Sigmoid colon (tissue), 4 donors: ENCODE measurements at regions not wholly inside any gene's neighbourhood (a gene's known extent, or its start where the extent isn't known, plus 50 kb on each side); places are given as distances from the start of the nearest gene placed in this dataset.

Source experiments
- POLR2AphosphoS5 ChIP-seq, 4 donors: sonication (generic); formaldehyde crosslinking; IDR thresholded peaks; one replicate each; pipeline ENCODE4 v1.6.1; 2017; ENCODE audit warnings: antibody characterized with exemption in 4 of 4
- TF ChIP-seq, protein P1 (sequence below), 4 experiments: fragments of 450-650 bp in 3 of 4; fragments of 200-600 bp in 1 of 4; IDR thresholded peaks; one replicate each; pipeline ENCODE4 v1.5.1; 2016 to 2019; ENCODE audit warnings: antibody characterized with exemption in 4 of 4, mild to moderate bottlenecking in 3 of 4, moderate library complexity in 2 of 4

DNA sequence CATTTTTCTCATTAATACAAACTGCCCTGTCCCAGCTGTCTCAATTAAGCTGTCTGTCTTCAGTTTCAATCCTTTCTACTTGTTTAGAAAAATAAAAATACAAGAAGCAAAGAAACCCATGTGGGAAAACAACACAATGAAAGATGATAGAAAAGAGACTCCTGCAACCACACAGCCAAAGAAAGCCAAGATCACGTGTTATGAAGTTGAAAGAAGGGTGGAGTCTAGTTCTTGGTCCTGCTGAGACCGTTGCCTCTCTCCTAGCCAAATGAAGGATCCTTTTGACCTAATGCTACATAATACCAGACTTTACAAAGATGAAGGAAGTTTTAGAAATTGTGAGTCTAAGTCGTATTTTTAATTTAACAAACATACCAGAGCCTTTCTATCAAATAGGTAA is 218.8 kb upstream of the RRP15 start:
- TF ChIP-seq, protein P1, sequence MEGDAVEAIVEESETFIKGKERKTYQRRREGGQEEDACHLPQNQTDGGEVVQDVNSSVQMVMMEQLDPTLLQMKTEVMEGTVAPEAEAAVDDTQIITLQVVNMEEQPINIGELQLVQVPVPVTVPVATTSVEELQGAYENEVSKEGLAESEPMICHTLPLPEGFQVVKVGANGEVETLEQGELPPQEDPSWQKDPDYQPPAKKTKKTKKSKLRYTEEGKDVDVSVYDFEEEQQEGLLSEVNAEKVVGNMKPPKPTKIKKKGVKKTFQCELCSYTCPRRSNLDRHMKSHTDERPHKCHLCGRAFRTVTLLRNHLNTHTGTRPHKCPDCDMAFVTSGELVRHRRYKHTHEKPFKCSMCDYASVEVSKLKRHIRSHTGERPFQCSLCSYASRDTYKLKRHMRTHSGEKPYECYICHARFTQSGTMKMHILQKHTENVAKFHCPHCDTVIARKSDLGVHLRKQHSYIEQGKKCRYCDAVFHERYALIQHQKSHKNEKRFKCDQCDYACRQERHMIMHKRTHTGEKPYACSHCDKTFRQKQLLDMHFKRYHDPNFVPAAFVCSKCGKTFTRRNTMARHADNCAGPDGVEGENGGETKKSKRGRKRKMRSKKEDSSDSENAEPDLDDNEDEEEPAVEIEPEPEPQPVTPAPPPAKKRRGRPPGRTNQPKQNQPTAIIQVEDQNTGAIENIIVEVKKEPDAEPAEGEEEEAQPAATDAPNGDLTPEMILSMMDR (IDR thresholded peaks at IDR 0.05): no peak
- TF ChIP-seq POLR2AphosphoS5 (IDR thresholded peaks at IDR 0.05): no peak
